Fibroblast of skin of right biceps (primary cell): ENCODE measurements at regions not wholly inside any gene's neighbourhood (a gene's known extent, or its start where the extent isn't known, plus 50 kb on each side); places are given as distances from the start of the nearest gene placed in this dataset.

ENCODE experiments used
- DNase-seq: peaks from one replicate; pipeline ENCODE4 v3.0.0-alpha.2; 2013

DNA sequence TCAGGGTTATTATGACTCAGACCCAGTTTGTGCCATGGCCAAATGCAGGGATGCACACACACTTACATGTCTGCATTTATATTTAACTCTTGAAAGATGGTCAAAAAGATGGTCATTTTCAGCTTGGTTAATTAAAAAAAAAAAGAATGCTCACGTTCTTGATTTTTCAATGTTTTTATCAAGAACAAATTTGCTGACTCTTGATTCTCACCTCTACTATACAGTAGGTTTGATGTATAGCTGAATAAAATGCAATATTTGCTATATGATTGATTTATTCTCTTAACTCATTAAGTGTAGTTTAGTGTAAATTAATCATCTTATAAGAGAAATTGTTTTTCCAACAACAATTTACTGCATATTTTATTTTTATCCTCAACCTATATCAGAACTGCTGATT, 160.4 kb downstream of the SLIT2 start:
- DNase-seq = no peak

DNA sequence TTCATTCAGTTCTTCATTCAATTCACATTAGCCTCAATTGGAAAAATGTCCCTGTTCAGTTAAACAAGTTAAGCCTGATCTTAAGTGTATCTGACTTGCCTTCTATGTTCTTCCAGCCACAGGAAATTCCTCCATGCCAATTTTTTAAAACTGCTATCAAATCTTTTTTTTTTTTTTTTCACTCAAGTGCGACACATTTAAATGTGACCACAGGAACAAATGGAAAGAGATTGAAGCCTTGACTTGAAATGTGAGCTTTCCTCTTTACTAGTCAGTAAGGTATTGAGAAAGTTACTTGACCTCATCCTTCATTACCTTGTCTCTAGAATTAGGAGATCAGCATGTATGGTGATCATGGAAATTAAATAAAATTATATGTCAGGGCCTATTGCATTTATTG, 165.1 kb downstream of the SLIT2 start:
- no peak for DNase-seq

DNA sequence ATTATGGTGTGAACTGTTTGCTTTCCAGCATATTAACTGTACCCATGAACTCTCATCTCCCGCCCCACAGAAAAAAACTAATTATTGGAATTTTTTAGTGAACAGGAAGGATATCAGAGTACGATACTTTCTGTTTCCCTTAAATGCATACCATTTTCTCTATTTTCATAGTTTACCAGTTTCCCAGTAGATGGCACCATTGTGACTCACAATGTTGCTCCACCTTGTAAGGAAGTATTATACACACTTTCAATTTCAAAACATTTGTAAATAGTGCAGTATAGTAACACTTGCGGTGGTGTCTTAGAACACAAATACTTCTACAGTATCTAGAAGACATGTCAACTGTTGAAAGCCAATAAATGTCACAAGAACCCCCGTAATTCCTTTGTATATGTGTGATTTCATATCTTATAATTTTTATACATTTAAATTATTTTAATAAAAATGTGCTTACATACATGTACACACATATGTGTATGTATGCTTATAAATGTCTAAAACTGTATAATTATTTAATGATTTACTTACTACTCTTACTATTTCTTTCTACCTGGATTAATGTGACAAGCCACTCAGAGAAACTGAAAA, 167.3 kb downstream of the SLIT2 start:
- peak; percentile 72 for DNase-seq

DNA sequence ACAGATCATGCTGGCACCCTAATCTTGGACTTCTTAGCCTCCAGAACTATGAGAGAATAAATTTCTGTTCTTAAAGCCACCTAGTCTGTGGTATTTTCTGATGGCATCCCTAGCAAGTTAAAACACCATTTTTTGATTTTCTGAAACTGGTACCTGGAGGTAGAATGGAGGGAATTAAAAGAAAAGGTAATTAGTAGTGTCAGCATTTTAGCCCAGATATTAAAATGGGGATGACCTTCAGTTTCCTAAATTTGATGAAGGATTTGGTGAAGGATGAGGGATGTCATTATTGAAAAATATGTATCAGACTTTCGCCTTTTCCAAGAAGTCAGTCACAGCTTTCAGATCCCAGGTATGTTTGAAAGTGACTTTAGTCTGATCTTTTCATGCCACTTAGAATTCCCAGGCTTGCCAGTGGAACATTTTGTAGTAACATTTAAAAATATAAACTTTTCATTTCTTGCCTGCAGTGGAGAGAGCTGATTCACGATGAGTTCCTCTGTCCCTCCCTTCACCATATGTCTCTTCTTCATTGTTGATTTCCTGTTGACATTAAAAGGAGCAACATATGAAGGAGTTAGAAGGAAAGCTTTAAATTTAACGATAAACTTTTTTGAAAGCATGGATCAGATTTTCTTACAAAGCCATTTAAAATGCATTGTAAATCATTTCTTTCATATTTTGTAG, 169.4 kb downstream of the SLIT2 start:
- no peak for DNase-seq

DNA sequence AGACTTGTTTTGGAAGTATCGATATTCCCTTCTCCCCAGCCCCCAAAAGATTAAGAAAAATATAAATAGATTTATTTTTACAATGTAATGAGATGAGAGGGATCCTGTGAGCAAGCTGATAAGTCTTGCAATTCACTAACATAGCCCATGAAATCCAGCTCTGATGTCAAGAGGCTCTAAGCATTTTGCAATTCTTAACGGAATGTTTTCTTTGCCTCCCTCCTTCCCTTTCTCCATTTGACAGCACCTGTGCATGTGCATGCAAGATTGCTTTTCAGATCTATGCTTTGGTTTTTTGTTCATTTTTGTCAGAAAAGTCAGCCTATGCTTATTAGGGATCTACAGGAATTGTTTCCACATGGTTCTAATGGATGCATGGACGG, 169.9 kb downstream of the SLIT2 start:
- DNase-seq = peak; percentile 26

DNA sequence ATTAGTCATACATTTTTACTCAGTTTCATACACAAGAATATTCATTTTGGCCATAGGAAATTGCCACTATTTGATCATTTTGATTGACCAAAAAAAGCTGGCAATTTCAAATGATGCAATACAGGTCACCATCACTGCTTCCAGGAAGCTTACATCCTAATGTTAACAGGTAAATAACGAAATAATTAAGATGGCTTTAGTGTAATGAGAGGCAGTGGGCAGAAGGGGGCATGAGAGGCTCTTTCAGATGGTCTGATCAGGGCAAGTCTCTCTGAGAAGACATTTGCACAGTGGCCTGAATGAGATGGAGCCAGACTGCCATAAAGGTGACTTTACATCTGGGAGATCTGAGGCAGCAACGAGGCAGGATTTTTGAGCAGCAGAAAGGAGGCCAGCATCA, 170.7 kb downstream of the SLIT2 start:
- DNase-seq = peak; percentile 38

DNA sequence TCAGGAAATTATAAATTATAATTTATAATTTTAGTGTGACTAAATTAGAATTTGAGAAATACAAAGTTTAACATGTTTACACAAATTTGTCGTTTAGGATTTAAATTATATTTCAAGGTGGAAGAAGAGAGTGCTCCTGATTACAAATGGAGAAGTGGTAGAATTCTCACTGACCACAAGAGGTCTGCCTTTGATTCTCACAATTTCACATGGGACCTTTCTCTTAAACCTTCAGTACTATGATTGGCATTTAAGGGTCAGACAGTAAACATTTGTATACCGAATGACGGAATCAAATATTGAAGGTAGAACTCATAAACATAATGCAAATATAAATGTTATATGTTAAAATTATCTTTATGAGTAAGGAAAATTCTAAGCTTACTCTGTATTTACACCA, 171.7 kb downstream of the SLIT2 start:
- DNase-seq = no peak

DNA sequence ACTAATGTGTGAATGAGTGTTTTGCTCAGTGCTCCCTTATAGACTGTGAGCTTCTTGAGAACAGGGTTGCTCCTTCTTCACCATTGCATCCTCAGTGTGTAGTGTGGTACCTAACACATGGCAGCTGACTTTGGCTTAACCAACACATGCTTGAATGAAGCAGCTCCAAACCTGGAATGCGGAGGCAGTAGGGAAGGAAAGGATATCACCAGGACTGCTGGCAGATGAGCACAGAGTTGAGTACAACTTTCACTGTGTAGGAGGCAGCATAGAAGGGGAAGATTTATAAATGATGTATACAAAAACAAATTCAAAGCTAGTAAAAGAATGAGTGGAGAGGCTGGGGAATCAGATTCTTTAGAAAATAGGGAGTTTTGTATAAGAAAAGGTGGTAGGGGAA, 174.3 kb downstream of the SLIT2 start:
- no peak for DNase-seq

DNA sequence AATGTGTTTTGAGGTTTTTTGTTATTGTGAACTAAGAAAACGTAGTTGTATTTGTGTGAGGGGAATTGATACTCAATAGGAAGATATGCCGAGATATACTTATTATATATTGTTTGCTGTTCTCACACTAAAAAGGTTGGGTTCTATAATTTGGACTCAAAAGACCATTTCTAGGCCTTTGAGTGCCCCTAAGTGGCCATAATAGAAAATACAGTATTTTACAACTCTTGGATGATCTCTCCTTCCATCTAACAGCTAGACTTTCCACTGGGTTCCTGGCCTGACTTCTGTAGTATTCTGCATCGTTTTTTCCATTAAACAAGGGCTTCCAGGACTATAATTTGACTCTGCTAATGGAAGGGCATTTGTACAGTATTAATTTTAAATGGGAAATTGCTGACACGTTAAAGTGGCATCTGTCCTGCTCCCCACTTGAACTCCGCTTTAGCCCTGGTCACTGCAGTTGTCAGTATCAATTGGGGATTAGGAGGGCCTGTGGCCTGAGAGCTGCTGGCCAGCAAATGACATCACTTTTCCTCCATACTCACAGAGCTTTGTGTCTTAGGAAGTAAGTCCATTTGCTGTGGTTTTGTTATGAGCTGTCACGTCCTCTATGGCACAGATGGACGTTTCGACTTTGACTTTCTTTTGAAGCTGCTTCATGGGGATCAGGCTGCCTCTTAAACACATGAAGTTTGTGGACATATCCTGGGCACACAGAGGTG, 176.9 kb downstream of the SLIT2 start:
- no peak for DNase-seq

DNA sequence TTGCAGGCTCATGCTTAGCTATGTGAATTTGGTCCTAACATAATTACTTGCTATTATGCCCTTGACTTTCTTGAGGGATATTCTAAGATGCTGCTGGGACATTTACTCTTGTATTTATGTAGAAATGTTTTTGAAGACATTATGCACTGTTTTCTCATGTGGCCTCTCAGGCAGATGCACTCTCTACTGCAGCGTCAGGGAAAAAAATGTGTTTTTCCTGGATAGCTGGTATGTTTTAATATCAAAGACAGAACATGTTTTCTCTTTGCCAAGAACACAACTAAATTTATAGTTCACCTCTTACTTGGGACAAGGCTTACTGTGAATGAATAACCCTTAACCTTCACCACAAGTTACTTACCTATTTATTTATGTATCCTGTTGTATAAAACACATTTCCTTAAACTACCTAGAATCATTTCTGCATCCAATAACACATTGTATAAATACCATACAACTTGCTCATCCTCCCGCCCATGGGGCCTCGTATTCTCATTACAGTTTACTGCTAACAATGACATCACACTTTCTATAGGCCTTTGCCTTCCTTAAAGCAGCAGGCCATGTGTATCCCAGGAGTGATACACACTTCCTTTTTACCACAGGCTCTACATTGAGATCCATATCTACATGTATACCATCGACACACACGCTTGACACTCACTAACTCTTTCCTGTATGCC, 178.7 kb downstream of the SLIT2 start:
- DNase-seq = peak; percentile 80

DNA sequence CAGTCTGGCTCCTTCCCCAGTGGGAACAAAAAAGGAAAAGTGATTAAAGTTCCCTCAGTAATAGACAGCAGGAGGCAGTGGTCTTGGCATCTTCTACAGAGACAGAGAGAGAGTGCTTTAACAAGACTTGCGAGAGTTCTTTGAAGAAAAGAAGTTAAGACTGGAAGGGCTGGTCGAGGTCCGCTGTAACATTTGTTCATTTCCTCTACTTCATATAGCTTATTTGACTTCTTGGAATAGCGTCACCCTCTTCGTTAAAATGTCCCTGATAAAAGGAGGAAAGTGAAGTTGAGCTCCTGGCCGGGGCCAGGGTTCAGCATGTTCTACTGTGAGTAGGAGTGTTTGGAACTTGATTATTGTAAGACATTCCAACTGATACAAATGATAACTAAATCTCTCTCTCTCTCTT, 179.8 kb downstream of the SLIT2 start:
- no peak for DNase-seq

DNA sequence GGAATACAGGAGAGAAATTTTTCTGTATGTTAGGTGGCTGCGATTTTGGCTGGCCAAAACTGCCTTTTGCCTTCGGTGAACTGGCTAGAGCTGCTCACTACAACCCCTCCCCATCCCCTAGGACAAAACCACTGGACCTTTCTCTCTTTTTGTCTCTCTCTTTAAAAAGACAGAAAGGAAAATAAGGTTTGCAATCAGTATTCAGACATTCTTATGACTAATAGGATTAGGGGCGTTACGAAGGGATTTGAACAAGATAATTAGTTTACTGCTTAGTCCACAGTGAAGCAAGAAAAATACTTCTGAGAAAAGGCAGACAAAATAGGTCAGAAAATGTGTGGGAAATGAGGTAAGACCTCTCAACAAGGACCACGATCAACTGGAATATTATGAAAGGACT, 180.4 kb downstream of the SLIT2 start:
- DNase-seq = peak; percentile 45

DNA sequence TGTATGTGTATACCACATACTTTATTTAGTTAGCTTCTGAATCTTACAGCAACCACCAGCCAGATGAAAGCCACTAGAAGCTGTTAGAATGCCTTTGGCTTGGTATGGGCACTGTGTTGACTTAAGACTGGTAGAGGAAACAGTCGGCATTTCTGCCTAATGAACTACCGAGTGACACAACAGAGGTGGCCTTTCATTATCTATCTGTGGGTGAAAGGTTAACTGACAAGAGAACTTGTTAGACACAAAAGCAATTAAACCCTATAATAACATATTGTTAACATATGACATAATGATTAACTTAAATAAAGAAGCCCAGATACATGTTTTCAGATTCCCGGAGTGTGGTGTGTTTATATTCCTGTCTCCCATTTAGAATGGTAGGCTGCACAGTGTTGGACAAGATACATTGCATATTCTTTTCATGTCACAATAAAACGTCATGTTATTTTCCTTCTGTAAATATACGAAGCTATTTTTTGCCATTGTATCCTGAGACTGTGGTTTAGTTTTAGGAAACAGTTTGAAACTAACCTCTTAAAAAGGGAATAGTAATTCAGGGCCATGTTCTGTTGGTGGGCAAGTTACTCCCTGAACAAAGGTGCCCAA, 181.5 kb downstream of the SLIT2 start:
- DNase-seq = no peak

DNA sequence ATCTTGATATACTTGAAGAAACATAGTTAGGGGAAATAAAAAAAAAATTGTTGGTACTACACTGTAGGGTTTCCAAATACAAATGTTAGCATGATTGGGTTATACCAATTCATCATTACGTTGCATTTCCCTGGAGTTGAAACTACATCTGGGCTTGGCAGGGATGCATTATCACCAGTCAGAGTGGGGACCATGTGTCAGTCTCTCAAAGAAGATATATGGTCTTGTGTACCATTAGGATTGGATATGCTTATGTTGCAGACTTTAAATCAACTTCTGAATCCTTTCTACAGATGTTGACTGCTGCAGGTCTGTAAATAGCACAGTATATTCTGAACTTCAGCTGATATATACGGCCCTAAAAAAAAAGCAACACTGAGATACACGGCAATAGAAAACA, 188.5 kb downstream of the SLIT2 start:
- DNase-seq = no peak

DNA sequence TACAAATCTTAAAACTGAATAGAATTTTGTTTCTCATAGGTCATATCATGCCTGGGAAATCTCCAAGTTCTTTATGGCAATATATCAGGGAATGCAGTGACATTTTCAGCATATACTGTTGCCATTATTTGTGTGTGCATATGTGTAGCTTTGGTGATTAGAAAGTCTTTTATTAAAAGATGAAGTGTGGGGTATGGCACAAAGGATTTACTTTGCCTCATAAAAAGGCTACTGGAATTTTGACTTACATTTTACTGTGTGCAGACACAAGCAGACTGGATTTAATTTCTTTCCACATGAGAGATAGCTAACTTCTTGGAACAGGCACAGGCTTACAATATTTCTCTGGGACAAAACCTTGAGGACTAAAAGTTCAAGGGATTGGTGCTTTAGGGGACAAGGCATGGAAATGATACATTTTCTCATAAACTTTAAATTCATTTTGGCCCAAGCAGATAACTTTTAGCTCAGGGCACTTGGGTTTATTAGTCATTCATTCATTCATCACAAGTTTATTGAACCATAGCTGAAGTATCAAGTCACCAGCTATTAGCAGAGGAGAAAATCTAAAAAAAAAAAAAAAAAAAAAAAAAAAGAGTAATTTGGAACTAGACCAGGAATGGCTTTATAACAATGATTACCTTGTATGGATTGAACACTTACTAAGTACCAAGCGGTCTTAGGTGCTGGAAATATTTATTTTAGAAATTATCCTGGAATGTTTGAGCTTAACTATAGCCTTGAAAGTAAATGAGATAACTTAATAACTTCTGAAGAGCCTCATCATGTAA, 191.5 kb downstream of the SLIT2 start:
- DNase-seq = no peak

DNA sequence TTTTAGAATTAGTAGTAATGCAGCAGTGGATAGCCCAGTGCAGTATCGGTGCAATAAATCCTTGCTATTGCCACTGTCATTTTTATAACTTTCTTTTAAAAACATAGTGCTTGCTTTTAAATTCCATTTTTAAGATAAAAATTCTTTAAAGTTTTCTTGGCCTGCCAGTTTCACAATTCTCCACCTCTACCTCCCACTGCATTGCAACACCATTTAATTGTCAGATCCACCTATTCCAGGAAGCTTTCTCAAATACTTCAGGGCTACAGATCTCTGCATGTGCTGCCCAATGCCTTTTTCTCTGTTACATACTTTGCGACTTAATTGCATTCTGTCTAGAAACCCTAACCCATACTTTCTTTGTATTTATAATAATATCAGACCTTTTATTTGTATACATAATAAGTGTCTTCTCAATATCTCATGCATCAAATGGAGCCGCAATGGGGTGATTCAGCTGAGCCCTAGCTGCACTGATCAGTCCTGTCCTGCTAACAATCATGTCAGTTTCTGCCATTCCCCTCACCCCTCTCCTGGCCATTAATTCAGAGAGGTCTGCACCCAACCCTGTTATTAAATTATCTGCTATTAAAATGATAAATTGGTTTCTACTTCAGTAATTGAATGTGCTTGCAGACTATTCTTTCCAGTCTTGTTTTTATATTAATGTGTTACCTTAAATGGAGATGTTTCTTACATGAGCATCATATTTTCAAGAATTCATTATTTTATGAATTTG, 193.1 kb downstream of the SLIT2 start:
- no peak for DNase-seq

DNA sequence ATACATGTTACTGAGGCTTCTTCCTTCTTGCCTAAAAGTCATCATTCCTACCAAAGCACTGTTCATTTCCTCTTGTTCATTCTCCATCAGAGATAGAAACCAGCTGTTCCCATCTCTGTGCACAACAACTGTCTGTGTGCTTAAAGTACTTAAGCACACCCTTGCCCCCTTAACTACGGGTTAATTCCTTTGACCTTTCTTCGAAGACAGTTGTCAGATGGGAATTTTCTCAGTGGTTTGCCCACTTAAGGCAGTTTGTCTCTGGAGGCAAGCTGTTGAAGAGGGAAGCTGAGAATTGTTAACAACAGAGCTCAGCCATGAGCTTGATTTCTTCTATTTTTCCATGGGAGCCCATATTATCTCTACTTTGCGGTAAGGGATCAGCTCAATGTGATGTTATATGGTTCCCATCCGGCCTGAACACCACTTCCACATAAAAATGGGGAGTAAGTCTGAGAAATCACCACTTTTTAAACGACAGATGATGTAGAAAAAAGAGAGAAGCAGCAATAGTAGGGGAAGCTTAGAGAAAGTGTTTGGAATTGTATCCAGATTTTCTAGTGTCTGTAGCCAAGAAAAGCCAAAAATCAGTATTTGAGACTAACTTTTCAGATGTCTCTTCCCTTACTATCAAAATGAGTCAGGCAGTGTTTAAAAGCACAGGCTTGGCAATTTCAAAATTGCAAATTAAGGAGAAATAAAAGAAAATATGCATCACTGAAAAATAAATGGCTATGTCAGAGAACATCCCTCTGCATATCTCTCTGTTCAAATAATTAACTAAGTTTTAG, 194.4 kb downstream of the SLIT2 start:
- no peak for DNase-seq

DNA sequence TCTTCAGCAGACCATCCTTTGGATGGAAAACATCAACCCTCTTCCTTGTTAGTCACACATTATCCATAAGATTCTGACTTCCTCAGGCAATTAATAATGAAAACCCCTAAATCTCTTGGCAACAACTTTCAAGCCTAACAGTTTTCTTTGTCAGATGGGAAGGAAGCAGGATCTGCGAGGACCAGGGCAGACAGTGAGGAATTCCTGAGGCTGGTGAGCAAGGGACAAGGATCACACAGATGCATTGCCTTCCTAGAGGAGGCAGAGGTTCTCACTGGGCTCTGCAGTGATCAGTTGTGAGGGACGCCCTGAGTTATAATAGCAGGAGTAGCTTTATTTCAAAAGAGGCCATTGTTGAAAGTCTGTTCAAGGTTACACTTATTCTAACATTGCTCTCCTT, 195.4 kb downstream of the SLIT2 start:
- DNase-seq = no peak

DNA sequence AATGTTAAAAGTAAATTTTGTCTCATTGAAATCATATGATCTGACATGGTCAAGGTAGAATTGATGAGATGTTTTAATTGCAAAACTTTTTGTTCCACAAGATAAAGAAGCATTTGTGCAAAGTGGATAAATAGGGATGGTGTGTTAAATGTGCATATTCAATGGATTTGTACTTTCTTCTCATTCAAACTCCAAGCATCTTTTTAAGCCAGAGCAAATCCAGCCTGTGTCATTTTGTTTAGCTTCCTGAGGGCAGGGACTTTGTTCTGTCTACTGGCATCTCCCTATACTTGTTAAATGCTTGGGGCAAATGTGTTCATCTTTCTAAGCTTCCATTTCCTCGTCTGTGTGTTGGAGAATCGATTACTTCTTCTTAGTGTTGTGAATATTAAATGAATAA, 200.3 kb downstream of the SLIT2 start:
- no peak for DNase-seq

DNA sequence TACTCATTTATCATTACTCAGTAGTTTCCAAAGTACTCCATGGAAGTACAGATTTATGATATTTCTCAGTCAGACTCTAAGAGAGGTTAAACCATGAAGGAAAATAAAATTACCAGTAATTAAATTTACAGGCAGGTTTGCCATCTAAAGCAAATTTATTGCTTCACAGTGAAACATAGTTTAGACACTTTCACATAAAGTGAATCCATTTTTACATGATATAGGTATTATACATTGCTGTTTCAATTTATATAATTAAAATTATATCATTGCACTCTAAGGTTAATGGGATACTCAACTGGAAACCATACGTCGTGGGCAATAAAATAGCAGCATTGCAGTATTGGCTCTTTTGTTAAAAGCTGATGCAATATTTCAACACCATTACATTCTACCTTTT, 202.8 kb downstream of the SLIT2 start:
- no peak for DNase-seq

DNA sequence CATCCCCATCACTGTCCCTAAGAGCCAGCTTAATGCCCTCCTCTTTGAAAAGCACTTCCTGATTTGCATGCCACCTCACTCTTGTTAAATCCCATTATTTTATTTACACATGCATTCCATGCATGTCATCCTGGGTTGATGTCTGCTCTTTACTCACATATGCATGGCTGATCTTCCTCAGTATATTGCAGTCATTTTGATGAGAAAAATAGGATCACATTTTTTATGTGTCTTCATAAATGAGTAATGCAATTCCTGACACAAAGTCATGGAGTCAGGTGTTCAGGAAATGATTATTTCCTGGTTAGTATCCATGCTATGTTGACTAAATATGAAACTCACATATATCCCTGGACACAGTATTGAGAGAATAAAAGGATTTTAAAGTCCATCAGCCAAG, 204.7 kb downstream of the SLIT2 start:
- peak; percentile 36 for DNase-seq
